Stimulated activated CD8-positive, alpha-beta memory T cell treated with anti-CD3 and anti-CD28 coated beads, Interleukin-4, amount 100 ng/mL, for 1 hour (primary cell): ENCODE measurements at regions not wholly inside any gene's neighbourhood (a gene's known extent, or its start where the extent isn't known, plus 50 kb on each side); places are given as distances from the start of the nearest gene placed in this dataset.

ENCODE experiments used
- DNase-seq, 2 donors: peaks; one replicate each; pipeline ENCODE4 v3.0.0-alpha.2; 2020; ENCODE audit warnings: low read depth in 2 of 2, low spot score in 1 of 2

- DNase-seq = no peak
These were observed 332.5 kb downstream of the FRK start for GRCh38 chr6:115728171-115728570.

- no peak for DNase-seq
These were observed 339.1 kb downstream of the FRK start for GRCh38 chr6:115721564-115721963.

- DNase-seq = no peak
These were observed 339.8 kb downstream of the FRK start for GRCh38 chr6:115720900-115721299.

GRCh38 chr6:115717472-115717871 lies 343.2 kb downstream of the FRK start:
- DNase-seq = no peak

- DNase-seq = no peak
These were observed 343.6 kb downstream of the FRK start for GRCh38 chr6:115717062-115717461.

GRCh38 chr6:115712291-115712961 lies 348.3 kb downstream of the FRK start:
- no peak for DNase-seq

- no peak for DNase-seq
These were observed 351.8 kb downstream of the FRK start for GRCh38 chr6:115708850-115709249.

- DNase-seq = no peak
These were observed 353.7 kb downstream of the FRK start for GRCh38 chr6:115706981-115707380.

GRCh38 chr6:115706324-115706723 lies 354.4 kb downstream of the FRK start:
- no peak for DNase-seq

- no peak for DNase-seq
These were observed 356.7 kb downstream of the FRK start for GRCh38 chr6:115704028-115704427.

- no peak for DNase-seq
These were observed 369.3 kb downstream of the FRK start for GRCh38 chr6:115691433-115691832.

GRCh38 chr6:115690854-115691253 lies 369.8 kb downstream of the FRK start:
- DNase-seq = no peak

GRCh38 chr6:115681978-115682775 lies 378.5 kb downstream of the FRK start:
- DNase-seq = no peak

GRCh38 chr6:115680621-115681020 lies 380.1 kb downstream of the FRK start:
- DNase-seq = no peak

GRCh38 chr6:115677198-115677597 lies 383.5 kb downstream of the FRK start:
- DNase-seq = no peak

- no peak for DNase-seq
These were observed 385.2 kb downstream of the FRK start for GRCh38 chr6:115675443-115675842.

GRCh38 chr6:115668781-115669180 lies 391.9 kb downstream of the FRK start:
- DNase-seq = no peak

- DNase-seq = no peak
These were observed 392.5 kb downstream of the FRK start for GRCh38 chr6:115668211-115668610.

- DNase-seq = no peak
These were observed 393.1 kb downstream of the FRK start for GRCh38 chr6:115667478-115668026.

GRCh38 chr6:115666997-115667396 lies 393.7 kb downstream of the FRK start:
- DNase-seq = no peak

- DNase-seq = no peak
These were observed 395.4 kb downstream of the FRK start for GRCh38 chr6:115665310-115665709.

GRCh38 chr6:115663681-115664080 lies 397.0 kb downstream of the FRK start:
- no peak for DNase-seq
